ENCODE measurements at regions not wholly inside any gene's neighbourhood (a gene's known extent, or its start where the extent isn't known, plus 50 kb on each side); places are given as distances from the start of the nearest gene placed in this dataset.

DNA sequence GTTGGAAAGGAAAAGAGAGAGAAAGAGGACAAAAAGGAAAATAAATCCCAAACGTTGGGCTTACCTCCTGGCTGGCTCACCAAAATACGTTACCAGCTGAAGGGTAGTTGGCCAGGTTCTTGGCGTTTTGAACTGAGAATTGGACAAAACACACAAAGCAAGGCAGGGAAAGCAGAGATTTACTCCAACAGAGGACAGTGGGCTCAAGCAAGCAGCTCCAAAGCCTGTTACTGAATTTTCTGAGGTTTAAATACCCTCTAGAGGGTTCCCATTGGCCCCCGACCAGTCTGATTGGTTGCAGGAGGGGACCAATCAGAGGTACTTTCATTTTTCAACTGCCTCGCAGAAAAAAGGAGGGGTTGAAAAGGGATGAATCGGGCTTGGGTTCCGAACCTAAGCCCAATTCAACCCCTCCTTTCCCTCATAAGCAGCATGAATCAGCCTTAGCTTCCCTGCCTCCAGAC, 55.6 kb upstream of the ALOX12 start:
- no peak for DNase-seq (ENCODE audit: low read depth in 2 of 2)

DNA sequence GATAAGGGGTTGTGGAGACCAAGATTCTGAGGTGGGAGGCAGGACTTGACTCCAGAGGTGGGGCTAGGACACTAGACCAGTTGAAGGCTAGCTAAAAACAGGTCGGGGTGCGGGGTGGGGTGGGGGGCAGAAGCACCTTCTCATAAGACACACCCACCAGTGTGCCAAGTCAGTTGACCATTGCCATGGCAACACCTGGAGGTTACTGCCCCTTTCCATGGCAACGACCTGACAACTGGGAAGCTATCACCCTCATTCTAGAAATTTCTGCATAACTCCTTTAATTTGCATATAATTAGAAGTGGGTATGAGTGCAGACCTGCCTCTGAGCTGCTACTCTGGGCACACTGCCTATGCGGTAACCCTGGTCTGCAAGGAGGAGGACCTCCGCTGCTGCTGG, 53.9 kb upstream of the ALOX12 start:
- DNase-seq (ENCODE audit: low read depth in 2 of 2): no peak

DNA sequence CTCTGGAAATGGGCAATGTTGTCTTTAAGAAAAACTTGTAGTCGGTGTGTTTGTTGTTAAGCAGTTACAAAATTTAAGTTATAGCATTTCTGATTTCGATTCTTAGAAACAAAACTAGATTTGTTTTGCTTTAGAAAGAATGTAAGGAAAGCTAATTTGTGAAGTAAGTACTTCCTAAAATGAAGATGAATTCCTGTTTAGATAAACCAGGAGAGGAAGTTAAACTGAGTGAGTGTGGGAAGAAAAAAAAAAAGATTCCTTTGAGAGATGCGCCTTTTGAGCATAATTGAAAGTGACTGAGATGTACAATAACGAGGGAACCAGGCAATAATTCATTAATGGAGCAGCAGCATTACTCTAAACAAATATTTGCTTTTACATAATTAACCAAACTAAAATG, 52.4 kb upstream of the ALOX12 start:
- DNase-seq (ENCODE audit: low read depth in 2 of 2): no peak
